WTC11 (cell line): ENCODE measurements at regions not wholly inside any gene's neighbourhood (a gene's known extent, or its start where the extent isn't known, plus 50 kb on each side); places are given as distances from the start of the nearest gene placed in this dataset.

Experiments
- ATAC-seq: fragments of 200-7000 bp; cut with Tn5 transposase; 2 replicates; pipeline ENCODE4 v1.10.0; 2021; ENCODE audit warnings: mild to moderate bottlenecking, moderate library complexity
- CTCF ChIA-PET: fragments of 300-600 bp; sonication (Branson Sonifier 250); formaldehyde crosslinking; loops from one replicate; lab custom pipeline; 2021; ENCODE audit warnings: antibody characterized with exemption; lab: Charles Lee
- POLR2A ChIA-PET: fragments of 350-600 bp; sonication (Branson Sonifier 250); formaldehyde crosslinking; loops from one replicate; lab custom pipeline; 2021; ENCODE audit warnings: antibody characterized with exemption; lab: Charles Lee
- DNase-seq: peaks from one replicate; pipeline ENCODE4 v3.0.0; 2021; ENCODE audit warnings: low spot score
- H3K27ac Mint-ChIP-seq: 2 replicates; pipeline ENCODE4 v1.8.0; 2021; ENCODE audit warnings: mixed read lengths
- H3K27me3 Mint-ChIP-seq: 2 replicates; pipeline ENCODE4 v1.8.0; 2021; ENCODE audit warnings: low read depth, mild to moderate bottlenecking, moderate library complexity, mixed read lengths
- H3K36me3 Mint-ChIP-seq: 2 replicates; pipeline ENCODE4 v1.8.0; 2021; ENCODE audit warnings: mixed read lengths
- H3K4me1 Mint-ChIP-seq: 2 replicates; pipeline ENCODE4 v1.8.0; 2022; ENCODE audit warnings: mixed read lengths
- H3K4me3 Mint-ChIP-seq: 2 replicates; pipeline ENCODE4 v1.8.0; 2021; ENCODE audit warnings: mild to moderate bottlenecking, moderate library complexity, mixed read lengths
- H3K9me3 Mint-ChIP-seq: 2 replicates; pipeline ENCODE4 v1.8.0; 2021; ENCODE audit warnings: mixed read lengths
- ESRRA ChIP-seq: sonication (generic); formaldehyde crosslinking; IDR thresholded peaks from 2 replicates; pipeline ENCODE4 v1.8.1; 2022; ENCODE audit warnings: mild to moderate bottlenecking, missing genetic modification reagents, borderline replicate concordance
- HMGA2 ChIP-seq: fragments of 250-450 bp; sonication (Bioruptor Pico); IDR thresholded peaks from 2 replicates; pipeline ENCODE4 v1.4.0; 2021; ENCODE audit warnings: mild to moderate bottlenecking, moderate library complexity
- KAT7 ChIP-seq: sonication (generic); formaldehyde crosslinking; IDR thresholded peaks from 2 replicates; pipeline ENCODE4 v1.8.1; 2023; ENCODE audit warnings: missing genetic modification reagents, mild to moderate bottlenecking, borderline replicate concordance
- MYBL2 ChIP-seq: sonication (generic); formaldehyde crosslinking; IDR thresholded peaks from 2 replicates; pipeline ENCODE4 v1.8.1; 2023; ENCODE audit warnings: mild to moderate bottlenecking, moderate library complexity, missing genetic modification reagents
- NFATC4 ChIP-seq: fragments of 250-450 bp; sonication (Bioruptor Pico); IDR thresholded peaks from 2 replicates; pipeline ENCODE4 v1.9.0; 2021; ENCODE audit warnings: mild to moderate bottlenecking
- OVOL2 ChIP-seq: fragments of 250-450 bp; sonication (Bioruptor Pico); IDR thresholded peaks from 2 replicates; pipeline ENCODE4 v1.9.0; 2021; ENCODE audit warnings: mild to moderate bottlenecking, borderline replicate concordance
- RORB ChIP-seq: fragments of 250-450 bp; sonication (Bioruptor Pico); IDR thresholded peaks from 2 replicates; pipeline ENCODE4 v1.9.0; 2021; ENCODE audit warnings: mild to moderate bottlenecking
- SOX15 ChIP-seq: fragments of 250-450 bp; sonication (Bioruptor Pico); IDR thresholded peaks from 2 replicates; pipeline ENCODE4 v1.9.0; 2021; ENCODE audit warnings: mild to moderate bottlenecking
- USF2 ChIP-seq: sonication (generic); formaldehyde crosslinking; IDR thresholded peaks from 2 replicates; pipeline ENCODE4 v1.8.1; 2023; ENCODE audit warnings: mild to moderate bottlenecking, missing genetic modification reagents, moderate library complexity
- ZBTB21 ChIP-seq: sonication (generic); formaldehyde crosslinking; IDR thresholded peaks from 2 replicates; pipeline ENCODE4 v1.8.1; 2023; ENCODE audit warnings: mild to moderate bottlenecking, missing genetic modification reagents, borderline replicate concordance
- ZNF138 ChIP-seq: sonication (generic); formaldehyde crosslinking; conservative IDR thresholded peaks from 2 replicates; pipeline ENCODE4 v1.8.1; 2022; ENCODE audit warnings: mild to moderate bottlenecking, moderate library complexity, missing genetic modification reagents
- ZNF416 ChIP-seq: fragments of 250-450 bp; sonication (Bioruptor Pico); IDR thresholded peaks from 2 replicates; pipeline ENCODE4 v1.9.0; 2021; ENCODE audit warnings: mild to moderate bottlenecking, inconsistent platforms
- TF ChIP-seq, protein P1 (sequence below): sonication (generic); formaldehyde crosslinking; IDR thresholded peaks from 2 replicates; pipeline ENCODE4 v1.8.0; 2023; ENCODE audit warnings: missing genetic modification reagents
- TF ChIP-seq, protein P2 (sequence below): fragments of 250-450 bp; sonication (Bioruptor Pico); IDR thresholded peaks from 2 replicates; pipeline ENCODE4 v1.9.0; 2021; ENCODE audit warnings: mild to moderate bottlenecking
- TF ChIP-seq, protein P3 (sequence below): sonication (generic); formaldehyde crosslinking; conservative IDR thresholded peaks from 2 replicates; pipeline ENCODE4 v1.8.1; 2022; ENCODE audit warnings: mild to moderate bottlenecking, missing genetic modification reagents

DNA sequence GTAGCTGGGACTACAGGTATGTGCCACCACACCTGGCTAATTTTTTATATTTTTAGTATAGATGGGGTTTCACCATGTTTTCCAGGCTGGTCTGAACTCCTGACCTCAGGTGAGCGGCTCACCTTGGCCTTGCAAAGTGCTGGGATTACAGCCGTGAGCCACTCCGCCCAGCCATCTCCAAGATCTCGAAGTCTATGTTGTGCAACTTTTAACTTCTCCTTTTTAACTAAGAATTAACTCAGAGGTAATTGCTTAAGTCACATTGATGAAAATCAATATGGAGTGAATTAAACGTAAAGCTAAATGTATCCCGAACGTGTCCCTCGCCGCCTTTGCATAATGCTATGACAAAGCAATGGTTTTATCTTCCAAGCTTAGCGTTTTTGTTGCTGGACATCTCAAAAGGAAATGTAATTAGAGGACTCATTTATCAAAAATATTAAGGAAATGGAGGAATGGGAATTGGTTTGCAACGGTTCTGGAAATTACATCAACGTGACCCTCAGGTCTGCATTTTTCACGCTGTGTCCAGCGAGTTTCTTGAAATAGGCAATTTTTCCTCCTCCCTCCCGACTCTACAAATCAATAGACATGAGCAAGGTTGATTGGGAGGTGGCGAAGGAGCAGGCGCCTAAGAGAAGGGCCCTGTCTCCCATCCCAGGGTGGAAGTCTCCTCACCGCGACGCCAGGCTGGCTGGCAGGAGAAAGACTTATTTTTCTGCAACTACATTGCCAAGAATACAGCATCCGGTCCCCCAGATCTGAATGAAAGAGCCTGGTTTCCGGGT, 89.8 kb downstream of the TMEM130 start:
- ChIA-PET CTCF (interaction anchor here (0.7 kb wide), 1 partner anchor 369 kb away, joined by 5 read pairs; no protein-coding TSS in a partner anchor), POLR2A (interaction anchor here (0.7 kb wide), 2 partner anchors 18 to 23 kb away, joined by 5 read pairs; no protein-coding TSS in a partner anchor)
- Mint-ChIP-seq H3K27ac (no peak overlapping the region), H3K27me3 (no peaks in the 10 kb centered on the region), H3K4me1 (peaks cover 9% of the 10 kb centered on the region), H3K9me3 (peaks cover 8% of the 10 kb centered on the region; the same call in 1 of the 2 replicates), H3K36me3 (no peaks in the 10 kb centered on the region), H3K4me3 (no peak overlapping the region)
- no peak for DNase-seq
- TF ChIP-seq ZNF138 (CRISPR knock-in tag) (no peak), KAT7 (CRISPR knock-in tag) (no peak), USF2 (CRISPR knock-in tag) (no peak), ZNF416 (CRISPR knock-in tag) (no peak), HMGA2 (CRISPR knock-in tag) (no peak), ZBTB21 (no peak), NFATC4 (CRISPR knock-in tag) (no peak), RORB (CRISPR knock-in tag) (no peak), ESRRA (CRISPR knock-in tag) (no peak), MYBL2 (CRISPR knock-in tag) (no peak), SOX15 (CRISPR knock-in tag) (no peak), OVOL2 (no peak)
- TF ChIP-seq, protein P1, sequence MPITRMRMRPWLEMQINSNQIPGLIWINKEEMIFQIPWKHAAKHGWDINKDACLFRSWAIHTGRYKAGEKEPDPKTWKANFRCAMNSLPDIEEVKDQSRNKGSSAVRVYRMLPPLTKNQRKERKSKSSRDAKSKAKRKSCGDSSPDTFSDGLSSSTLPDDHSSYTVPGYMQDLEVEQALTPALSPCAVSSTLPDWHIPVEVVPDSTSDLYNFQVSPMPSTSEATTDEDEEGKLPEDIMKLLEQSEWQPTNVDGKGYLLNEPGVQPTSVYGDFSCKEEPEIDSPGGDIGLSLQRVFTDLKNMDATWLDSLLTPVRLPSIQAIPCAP (CRISPR knock-in tag), result no peak
- TF ChIP-seq, protein P2, sequence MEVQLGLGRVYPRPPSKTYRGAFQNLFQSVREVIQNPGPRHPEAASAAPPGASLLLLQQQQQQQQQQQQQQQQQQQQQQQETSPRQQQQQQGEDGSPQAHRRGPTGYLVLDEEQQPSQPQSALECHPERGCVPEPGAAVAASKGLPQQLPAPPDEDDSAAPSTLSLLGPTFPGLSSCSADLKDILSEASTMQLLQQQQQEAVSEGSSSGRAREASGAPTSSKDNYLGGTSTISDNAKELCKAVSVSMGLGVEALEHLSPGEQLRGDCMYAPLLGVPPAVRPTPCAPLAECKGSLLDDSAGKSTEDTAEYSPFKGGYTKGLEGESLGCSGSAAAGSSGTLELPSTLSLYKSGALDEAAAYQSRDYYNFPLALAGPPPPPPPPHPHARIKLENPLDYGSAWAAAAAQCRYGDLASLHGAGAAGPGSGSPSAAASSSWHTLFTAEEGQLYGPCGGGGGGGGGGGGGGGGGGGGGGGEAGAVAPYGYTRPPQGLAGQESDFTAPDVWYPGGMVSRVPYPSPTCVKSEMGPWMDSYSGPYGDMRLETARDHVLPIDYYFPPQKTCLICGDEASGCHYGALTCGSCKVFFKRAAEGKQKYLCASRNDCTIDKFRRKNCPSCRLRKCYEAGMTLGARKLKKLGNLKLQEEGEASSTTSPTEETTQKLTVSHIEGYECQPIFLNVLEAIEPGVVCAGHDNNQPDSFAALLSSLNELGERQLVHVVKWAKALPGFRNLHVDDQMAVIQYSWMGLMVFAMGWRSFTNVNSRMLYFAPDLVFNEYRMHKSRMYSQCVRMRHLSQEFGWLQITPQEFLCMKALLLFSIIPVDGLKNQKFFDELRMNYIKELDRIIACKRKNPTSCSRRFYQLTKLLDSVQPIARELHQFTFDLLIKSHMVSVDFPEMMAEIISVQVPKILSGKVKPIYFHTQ (CRISPR knock-in tag), result no peak
- TF ChIP-seq, protein P3, sequence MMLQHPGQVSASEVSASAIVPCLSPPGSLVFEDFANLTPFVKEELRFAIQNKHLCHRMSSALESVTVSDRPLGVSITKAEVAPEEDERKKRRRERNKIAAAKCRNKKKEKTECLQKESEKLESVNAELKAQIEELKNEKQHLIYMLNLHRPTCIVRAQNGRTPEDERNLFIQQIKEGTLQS, result no peak
- no peak for ATAC-seq

DNA sequence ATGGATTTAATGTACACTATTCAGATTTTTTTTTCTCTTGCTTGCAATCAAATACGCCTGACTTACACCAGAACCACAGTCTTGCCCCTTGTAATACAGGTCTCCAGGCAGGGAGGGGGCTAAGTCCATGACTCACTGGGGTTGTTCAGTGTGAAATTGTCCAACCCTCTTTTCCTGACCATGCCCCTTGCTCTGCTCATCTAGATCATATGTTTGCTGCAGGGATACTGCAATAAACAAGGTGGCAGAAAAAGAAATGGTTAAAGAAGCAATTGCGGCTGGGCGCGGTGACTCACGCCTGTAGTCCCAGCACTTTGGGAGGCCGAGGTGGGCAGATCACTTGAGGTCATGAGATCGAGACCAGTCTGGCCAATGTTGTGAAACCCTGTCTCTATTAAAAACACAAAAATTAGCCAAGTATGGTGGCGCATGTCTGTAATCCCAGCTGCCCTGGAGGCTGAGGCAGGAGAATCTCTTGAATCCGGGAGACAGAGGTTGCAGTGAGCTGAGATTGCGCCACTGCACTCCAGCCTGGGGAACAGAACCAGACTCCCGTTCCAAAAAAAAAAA, 85.5 kb downstream of the TMEM130 start:
- DNase-seq (no peak), ATAC-seq (no peak)
- TF ChIP-seq, protein P1 (CRISPR knock-in tag), result no peak
- Mint-ChIP-seq H3K4me3 (no peak overlapping the region), H3K9me3 (0 out of 2 replicates have a peak, but pooled peaks cover 4% of the 10 kb centered on the region), H3K4me1 (no peaks in the 10 kb centered on the region), H3K36me3 (no peaks in the 10 kb centered on the region), H3K27ac (no peak overlapping the region), H3K27me3 (no peaks in the 10 kb centered on the region)
- ChIA-PET CTCF (interaction anchor here (0.6 to 1.0 kb wide), 2 partner anchors 14 to 26 kb away, joined by 4 read pairs; no protein-coding TSS in a partner anchor), POLR2A (interaction anchor here (0.6 kb wide), 1 partner anchor 45 kb away, joined by 4 read pairs; no protein-coding TSS in a partner anchor)
